HL-60 (cell line): ENCODE measurements at regions not wholly inside any gene's neighbourhood (a gene's known extent, or its start where the extent isn't known, plus 50 kb on each side); places are given as distances from the start of the nearest gene placed in this dataset.

Experiments used
- DNase-seq, 2 experiments: peaks; one replicate each; pipeline ENCODE4 v3.0.0-alpha.2; 2010 to 2020; ENCODE audit warnings: low read depth in 1 of 2, low spot score in 1 of 2
- H3K27ac ChIP-seq: fragments of 250-450 bp; sonication (Bioruptor Pico); replicated peaks from 2 replicates; pipeline ENCODE4 v1.5.1; 2020; ENCODE audit warnings: mild to moderate bottlenecking, moderate library complexity
- H3K27me3 ChIP-seq: fragments of 250-450 bp; sonication (Bioruptor Pico); 2 replicates; pipeline ENCODE4 v1.5.1; 2021; ENCODE audit warnings: mild to moderate bottlenecking, moderate library complexity; ENCODE audit not compliant: insufficient read depth, poor library complexity, severe bottlenecking
- H3K4me3 ChIP-seq: replicated peaks from 2 replicates; pipeline ENCODE4 v1.5.1; 2011; ENCODE audit warnings: mild to moderate bottlenecking, control low read depth, low read length; ENCODE audit not compliant: insufficient read depth
- GABPA ChIP-seq: IDR thresholded peaks from 2 replicates; pipeline ENCODE4 v1.6.1; 2012; ENCODE audit warnings: low read depth
- POLR2AphosphoS5 ChIP-seq: IDR thresholded peaks from 2 replicates; pipeline ENCODE4 v1.6.1; 2012; ENCODE audit warnings: low read depth
- REST ChIP-seq: IDR thresholded peaks from 2 replicates; pipeline ENCODE4 v1.6.1; 2012; ENCODE audit warnings: low read depth; ENCODE audit not compliant: insufficient replicate concordance
- SPI1 ChIP-seq: IDR thresholded peaks from 2 replicates; pipeline ENCODE4 v1.6.1; 2012; ENCODE audit warnings: low read depth, mild to moderate bottlenecking, borderline replicate concordance
- TF ChIP-seq, protein P1 (sequence below): IDR thresholded peaks from one replicate; pipeline ENCODE4 v1.5.1; 2011; ENCODE audit warnings: low read length, control low read depth, inconsistent platforms; ENCODE audit not compliant: insufficient read depth

GRCh38 chr13:53216773-53217172, 188.2 kb downstream of the OLFM4 start:
- no peak for DNase-seq
- no peak overlapping the region for H3K4me3 ChIP-seq
- H3K27ac ChIP-seq, result no peak overlapping the region

DNA sequence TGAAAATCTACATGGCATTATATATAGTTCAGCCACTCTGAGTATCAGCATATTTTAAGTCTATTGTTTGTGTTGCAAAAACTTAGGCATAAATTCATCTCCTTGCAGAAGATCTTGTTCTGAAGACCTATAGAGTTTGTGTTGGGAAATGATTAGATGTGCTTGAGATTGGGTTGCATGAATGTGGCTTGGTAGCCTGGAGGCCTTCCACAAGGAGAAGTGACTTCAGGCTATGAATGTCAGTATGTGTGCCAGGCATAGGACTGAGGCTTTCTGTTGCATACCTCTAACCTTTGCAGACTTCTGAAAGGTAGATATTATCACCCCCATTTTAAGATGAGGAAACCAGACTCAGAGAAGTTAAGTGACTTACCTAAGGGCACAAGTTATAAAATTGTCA, 188.6 kb downstream of the OLFM4 start:
- no peak for DNase-seq

More at GRCh38 chr13:53216773-53217172, 188.2 kb downstream of the OLFM4 start:
- peaks cover 2% of the 10 kb centered on the region for H3K27me3 ChIP-seq
- TF ChIP-seq, protein P1, sequence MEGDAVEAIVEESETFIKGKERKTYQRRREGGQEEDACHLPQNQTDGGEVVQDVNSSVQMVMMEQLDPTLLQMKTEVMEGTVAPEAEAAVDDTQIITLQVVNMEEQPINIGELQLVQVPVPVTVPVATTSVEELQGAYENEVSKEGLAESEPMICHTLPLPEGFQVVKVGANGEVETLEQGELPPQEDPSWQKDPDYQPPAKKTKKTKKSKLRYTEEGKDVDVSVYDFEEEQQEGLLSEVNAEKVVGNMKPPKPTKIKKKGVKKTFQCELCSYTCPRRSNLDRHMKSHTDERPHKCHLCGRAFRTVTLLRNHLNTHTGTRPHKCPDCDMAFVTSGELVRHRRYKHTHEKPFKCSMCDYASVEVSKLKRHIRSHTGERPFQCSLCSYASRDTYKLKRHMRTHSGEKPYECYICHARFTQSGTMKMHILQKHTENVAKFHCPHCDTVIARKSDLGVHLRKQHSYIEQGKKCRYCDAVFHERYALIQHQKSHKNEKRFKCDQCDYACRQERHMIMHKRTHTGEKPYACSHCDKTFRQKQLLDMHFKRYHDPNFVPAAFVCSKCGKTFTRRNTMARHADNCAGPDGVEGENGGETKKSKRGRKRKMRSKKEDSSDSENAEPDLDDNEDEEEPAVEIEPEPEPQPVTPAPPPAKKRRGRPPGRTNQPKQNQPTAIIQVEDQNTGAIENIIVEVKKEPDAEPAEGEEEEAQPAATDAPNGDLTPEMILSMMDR, result no peak
- TF ChIP-seq REST (no peak), GABPA (no peak), SPI1 (no peak), POLR2AphosphoS5 (no peak)

DNA sequence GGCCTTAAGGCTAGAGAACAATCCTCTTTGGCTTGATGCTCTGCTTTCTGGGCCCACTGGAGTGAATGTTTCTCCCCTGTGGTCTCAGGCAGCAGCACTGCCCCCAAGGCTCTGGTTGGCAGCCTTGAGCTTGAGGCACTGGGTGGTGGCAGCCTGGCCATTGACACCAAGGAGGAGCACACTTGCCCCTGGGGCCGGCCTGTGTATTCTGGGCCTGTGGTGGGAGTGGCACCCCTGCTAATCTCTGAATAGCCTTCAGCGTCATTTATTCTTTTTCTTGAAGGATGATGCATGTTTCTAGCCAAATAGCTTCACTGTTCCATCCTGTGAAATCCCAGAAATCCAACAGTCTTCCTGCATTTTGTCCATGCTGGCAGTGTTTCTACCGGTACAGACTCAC, 191.4 kb downstream of the OLFM4 start:
- DNase-seq, result no peak

More for the DNA sequence above, 188.6 kb downstream of the OLFM4 start:
- H3K27ac ChIP-seq, result no peak overlapping the region
- TF ChIP-seq SPI1, result no peak
- TF ChIP-seq POLR2AphosphoS5, result no peak
- peaks cover 2% of the 10 kb centered on the region for H3K27me3 ChIP-seq
- no peak overlapping the region for H3K4me3 ChIP-seq

More for the DNA sequence above, 191.4 kb downstream of the OLFM4 start:
- TF ChIP-seq POLR2AphosphoS5 (no peak), GABPA (no peak), REST (no peak), SPI1 (no peak)
- TF ChIP-seq, protein P1, result no peak
- no peak overlapping the region for H3K4me3 ChIP-seq
- H3K27me3 ChIP-seq, result peaks cover 2% of the 10 kb centered on the region
- H3K27ac ChIP-seq, result no peak overlapping the region
